ENCODE measurements at regions not wholly inside any gene's neighbourhood (a gene's known extent, or its start where the extent isn't known, plus 50 kb on each side); places are given as distances from the start of the nearest gene placed in this dataset.
"Not testable (repeated sequence)": the region's sequence is repeated elsewhere in the genome, so short reads cannot be mapped to it uniquely, and the experiment has no call there.

DNA sequence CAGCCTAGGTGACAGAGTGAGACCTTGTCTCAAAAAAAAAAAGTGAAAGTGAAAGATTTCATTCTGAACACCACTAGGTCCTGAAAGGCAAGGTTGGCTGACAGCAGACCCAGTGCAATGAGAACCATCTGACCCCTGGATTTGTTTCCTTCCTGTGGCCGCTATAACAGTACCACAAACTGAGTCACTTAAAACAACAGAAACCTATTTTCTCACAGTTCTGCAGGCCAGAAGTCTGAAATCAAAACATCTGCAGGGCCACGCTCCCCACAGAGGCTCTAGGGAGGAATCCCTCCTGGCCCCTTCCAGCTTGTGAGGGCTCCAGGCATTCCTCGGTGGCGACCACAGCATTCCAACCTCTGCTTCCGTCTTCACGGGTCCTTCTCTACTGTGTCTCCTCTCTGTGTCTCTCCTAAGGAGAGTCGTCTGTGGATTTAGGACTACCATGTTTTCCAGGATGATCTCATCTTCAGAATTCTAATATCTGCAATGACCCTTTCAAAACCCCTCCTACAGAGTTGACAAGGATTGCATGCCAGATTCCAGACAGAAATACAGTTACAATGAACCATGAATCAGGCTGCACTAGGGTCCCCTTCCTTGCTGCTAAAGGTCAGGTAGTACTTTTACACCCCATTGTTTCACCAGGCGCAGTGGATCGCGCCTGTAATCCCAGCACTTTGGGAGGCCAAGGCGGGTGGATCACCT is 78.0 kb upstream of the ADGRL1 start:
- not testable (repeated sequence) for DNase-seq

DNA sequence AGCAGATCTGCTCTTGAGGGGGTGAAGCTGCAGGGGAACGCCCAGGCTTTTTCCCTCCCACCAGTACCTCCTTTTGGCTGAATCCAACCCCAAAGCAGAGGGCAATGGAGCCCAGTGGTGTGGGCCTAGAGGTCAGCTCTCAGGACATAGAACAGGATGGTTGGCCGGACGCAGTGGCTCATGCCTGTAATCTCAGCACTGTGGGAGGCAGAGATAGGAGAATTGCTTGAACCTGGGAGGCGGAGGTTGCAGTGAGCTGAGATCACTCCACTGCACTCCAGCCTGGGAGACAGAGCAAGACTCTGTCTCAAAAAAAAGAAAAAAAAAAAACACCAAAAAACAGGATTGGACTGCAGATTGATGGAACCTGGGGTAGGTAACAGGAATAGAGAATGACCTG is 73.3 kb upstream of the ADGRL1 start:
- not testable (repeated sequence) for DNase-seq

DNA sequence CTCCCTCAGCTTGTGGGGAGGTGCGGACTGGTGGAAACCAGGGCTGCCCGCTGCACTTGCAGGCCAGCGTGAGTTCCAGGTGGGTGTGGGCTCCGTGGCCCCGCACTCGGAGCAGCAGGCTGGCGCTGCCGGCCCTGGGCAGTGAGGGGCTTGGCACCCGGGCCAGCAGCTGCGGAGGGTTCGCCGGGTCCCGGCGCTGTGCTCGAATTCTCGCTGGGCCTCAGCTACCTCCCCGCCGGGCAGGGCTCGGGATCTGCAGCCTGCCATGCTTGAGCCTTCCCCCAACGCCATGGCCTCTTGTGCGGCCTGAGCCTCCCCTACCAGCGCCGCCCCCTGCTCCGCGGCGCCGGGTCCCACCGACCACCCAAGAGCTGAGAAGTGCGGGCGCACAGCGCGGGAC is 71.6 kb upstream of the ADGRL1 start:
- DNase-seq, result no peak

DNA sequence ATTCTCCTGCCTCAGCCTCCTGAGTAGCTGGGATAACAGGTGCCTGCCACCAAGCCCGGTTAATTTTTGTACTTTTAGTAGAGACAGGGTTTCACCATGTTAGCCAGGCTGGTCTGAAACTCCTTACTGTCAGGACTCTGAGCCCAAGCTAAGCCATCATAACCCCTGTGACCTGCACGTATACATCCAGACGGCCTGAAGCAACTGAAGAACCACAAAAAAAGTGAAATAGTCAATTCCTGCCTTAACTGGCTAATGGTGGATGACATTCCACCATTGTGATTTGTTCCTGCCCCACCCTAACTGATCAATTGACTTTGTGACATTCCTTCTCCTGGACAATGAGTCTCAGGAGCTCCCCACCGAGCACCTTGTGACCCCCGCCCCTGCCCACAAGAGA is 69.9 kb upstream of the ADGRL1 start:
- not testable (repeated sequence) for DNase-seq

DNA sequence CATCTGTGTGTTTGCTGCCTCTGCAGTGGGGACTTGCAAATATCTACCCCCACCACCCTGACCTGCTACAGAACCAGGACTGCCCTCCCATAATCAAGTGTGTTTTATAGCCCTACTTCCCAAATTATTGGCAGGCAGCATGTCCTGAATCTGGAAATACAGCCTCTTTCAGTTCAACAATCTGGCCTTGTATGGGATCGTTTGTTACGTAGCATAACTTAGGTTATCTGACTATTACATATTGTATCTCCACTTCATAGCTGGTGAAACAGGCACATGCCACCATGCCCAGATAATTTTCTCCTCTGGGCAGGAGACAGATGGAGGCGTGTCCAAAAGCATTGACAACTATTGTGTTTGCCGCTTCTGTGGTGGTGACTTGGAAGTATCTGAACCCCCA is 66.7 kb upstream of the ADGRL1 start:
- DNase-seq, result no peak

DNA sequence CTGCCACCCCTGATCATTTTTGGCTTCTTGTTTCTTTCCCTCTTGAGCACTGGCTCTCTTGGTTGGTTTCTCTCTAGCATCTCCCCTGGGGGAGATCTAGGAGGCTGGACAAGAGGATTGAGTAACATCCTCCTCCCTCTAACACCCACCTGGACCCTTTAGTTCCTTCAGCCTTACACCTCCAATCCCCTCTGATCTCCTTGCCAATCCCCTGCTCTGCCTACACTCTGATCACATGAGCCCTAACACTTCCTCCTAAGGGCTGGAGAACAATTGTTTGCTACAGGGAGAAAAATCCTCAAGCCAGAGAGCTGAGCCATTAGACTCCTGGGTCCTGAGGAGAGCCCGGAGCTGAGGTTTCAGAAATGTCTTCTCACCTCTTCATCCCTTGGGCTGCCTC is 65.9 kb upstream of the ADGRL1 start:
- no peak for DNase-seq

DNA sequence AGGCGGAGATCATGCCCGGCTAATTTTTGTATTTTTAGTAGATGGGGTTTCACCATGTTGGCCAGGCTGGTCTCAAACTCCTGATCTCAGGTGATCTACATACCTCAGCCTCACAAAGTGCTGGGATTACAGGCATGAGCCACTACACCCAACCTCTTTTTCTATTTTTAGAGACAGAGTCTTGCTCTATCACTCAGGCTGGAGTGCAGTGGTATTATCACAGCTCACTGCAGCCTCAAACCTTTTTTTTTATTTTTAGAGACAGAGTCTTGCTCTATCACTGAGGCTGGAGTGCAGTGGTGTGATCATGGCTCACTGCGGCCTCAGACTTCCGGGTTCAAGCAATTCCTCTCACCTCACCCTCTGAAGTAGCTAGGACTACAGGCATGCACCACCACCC is 64.6 kb upstream of the ADGRL1 start:
- DNase-seq, result not testable (repeated sequence)

DNA sequence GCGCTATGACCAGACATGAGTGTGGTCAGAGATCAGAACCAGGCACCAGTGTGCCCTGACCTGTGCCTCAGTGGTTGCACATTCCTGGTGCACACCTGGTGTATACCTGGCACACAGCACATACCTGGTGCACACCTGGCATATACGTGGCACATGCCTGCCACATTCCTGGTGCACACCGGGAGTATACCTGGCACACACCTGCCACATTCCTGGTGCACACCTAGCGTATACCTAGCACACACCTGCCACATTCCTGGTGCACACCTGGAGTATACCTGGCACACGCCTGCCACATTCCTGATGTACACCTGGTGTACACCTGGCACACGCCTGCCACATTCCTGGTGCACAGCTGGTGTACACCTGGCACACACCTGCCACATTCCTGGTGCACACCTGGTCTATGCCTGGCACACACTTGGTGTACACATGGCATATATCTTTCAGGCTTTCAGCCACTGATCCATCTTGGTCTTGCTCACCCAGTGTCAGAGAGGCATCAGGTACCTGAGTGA is 61.3 kb upstream of the ADGRL1 start:
- DNase-seq, result no peak

DNA sequence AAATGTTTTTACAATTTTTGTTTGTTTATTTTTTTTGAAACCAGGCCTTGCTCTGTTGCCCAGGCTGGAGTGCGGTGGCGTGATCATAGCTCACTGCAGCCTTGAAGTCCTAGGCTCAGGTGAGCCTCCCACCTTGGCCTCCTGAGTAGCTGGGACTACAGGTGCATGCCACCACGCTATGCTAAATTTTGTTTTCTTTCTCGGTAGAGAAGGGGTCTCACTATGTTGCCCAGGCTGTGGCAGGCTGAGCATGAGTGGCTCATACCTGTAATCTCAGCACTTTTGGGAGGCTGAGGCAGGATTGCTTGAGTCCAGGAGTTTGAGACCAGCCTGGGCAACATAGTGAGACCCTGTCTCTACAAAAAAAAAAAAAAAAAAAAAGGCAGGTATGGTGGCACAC is 60.2 kb upstream of the ADGRL1 start:
- not testable (repeated sequence) for DNase-seq

DNA sequence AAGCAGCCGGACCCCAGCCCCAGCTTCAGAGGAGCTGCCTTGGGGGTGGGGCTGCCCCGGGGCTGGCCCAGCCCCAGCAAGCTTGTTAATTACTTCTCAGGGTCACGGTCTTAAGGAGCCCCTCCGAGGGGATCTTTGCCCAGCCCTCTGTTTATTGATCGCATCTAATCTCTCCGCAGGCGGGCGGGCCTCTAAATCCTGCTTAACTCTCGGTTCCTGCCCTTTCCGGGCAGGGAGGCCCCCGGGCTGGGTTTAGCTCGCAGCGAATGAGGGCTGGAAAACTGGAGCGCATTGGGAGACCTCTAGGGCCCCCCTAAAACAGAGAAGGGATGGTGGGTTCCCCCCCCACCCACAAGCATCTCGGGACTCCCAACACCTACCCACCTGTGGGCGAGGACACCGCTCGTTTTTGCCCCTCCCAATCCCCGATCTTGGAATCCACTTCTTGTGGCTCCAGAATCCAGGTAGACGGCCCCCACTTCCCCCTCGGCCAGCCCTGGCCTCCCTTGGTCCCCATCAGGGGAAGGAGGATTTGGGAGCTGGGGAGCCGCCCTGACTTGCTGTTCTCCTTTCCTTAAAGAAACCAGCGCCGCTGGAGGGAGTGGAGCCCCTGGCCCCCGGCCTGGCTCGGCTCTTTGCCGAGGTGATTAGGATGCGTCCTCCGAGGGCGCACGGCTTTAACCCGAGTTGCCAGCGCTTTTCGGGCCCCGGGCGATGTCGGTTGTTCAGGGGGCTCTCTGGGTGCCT is 59.5 kb upstream of the ADGRL1 start:
- no peak for DNase-seq

DNA sequence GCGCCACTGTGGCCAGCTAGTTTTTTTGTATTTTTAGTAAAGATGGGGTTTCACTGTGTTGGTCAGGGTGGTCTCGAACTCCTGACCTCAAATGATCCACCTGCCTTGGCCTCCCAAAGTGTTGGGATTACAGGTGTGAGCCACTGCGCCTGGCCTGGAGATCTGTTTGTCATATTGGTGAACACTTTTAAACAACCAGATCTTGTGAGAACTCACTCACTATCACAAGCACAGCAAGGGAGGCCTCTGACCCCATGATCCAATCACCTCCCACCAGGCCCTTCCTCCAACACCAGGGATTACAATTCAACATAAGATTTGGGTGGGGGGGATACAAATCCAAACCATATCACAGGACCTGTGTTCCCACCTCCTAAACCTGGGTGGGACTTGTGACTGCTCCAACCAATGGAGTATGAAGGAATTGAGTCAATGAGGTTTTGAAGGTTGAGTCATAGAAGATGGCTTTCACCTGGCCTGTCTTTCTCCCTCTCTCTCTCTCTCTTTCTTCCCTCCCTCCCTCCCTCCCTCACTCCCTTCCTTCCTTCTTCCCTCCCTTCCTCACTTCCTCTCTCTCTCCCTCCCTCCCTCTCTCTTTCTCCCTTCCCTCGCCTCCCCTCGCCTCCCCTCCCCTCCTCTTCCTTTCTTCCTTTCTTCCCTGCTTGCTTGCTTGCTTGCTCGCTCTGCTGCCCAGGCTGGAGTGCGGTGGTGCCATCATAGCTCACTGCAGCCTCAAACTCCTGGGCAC is 50.1 kb upstream of the ADGRL1 start:
- DNase-seq, result not testable (repeated sequence)

All from NCI-H526 (cell line).